ENCODE measurements at regions not wholly inside any gene's neighbourhood (a gene's known extent, or its start where the extent isn't known, plus 50 kb on each side); places are given as distances from the start of the nearest gene placed in this dataset.

DNA sequence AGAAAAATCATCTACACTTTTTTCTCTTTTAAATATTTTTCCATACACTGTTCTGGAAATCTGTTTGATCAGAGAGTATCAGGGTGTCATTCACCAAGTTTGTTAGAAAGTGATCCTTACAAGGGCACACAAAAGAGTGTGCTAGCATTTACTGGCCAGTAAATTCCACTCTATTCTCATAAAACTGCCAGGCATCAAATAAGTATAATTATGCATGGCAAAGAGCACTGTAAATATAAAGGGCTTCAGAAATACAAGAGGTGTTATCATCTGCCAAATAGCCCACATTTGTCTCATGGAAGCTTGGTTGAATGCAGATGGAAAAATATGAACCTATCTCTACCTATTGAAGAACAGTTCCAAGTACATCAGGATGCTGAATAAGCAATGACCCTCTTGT lies 847.3 kb upstream of the ACVR2A start:
- no peak for TF ChIP-seq CTCF (IDR thresholded peaks at IDR 0.05; ENCODE audit: unreplicated experiment)
- no peaks in the 10 kb centered on the region for H3K27me3 Mint-ChIP-seq (ENCODE audit: insufficient read depth, unreplicated experiment)
- H3K4me1 Mint-ChIP-seq (ENCODE audit: insufficient read depth, unreplicated experiment) = peaks cover 10% of the 10 kb centered on the region
- intact Hi-C loops (cut with micrococcal nuclease) = no loop called here
- ChIA-PET POLR2A (interaction anchor here (1.2 kb wide), 1 partner anchor 24 kb away, joined by 3 read pairs; no protein-coding TSS in a partner anchor), CTCF (no interaction called here)
- no peak overlapping the region for H3K4me3 Mint-ChIP-seq (ENCODE audit: unreplicated experiment)
- peaks cover 7% of the 10 kb centered on the region for H3K9me3 Mint-ChIP-seq (ENCODE audit: unreplicated experiment)
- DNase-seq (ENCODE audit: unreplicated experiment) = no peak
- BruUV-seq (replicated peaks) = no TSS peak
- no peaks in the 10 kb centered on the region for H3K36me3 Mint-ChIP-seq (ENCODE audit: insufficient read depth, unreplicated experiment)
- no peak overlapping the region for H3K27ac Mint-ChIP-seq (ENCODE audit: low read depth, unreplicated experiment)

DNA sequence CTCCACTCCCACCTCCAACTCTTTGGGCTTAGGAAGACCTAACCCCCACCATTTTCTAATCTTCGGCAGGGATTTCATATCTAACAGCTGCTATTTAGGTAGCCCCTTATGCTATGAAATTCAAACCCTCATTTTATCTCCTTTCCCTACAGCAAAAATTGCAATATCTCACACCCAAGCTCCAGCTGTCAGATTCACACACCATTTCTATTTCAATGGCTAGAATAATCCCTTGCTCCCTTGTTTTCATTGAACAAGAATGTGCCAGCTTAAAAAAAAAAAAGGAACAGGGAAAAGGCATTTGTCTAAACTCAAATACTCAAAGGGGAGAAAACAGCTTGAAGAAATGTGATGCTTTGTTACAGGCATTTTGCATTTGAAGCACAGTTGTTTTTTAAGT lies 850.6 kb upstream of the ACVR2A start:
- POLR2A ChIA-PET = no interaction called here
- BruUV-seq (replicated peaks) = no TSS peak
- Mint-ChIP-seq H3K9me3 (ENCODE audit: unreplicated experiment) (peaks cover 3% of the 10 kb centered on the region), H3K4me3 (ENCODE audit: unreplicated experiment) (no peak overlapping the region), H3K36me3 (ENCODE audit: insufficient read depth, unreplicated experiment) (no peaks in the 10 kb centered on the region), H3K4me1 (ENCODE audit: insufficient read depth, unreplicated experiment) (peaks cover 29% of the 10 kb centered on the region), H3K27me3 (ENCODE audit: insufficient read depth, unreplicated experiment) (no peaks in the 10 kb centered on the region), H3K27ac (ENCODE audit: low read depth, unreplicated experiment) (no peak overlapping the region)
- no peak for DNase-seq (ENCODE audit: unreplicated experiment)
- intact Hi-C loops (cut with micrococcal nuclease) = no loop called here
- TF ChIP-seq CTCF (IDR thresholded peaks at IDR 0.05; ENCODE audit: unreplicated experiment) = no peak
- CTCF ChIA-PET = no interaction called here

DNA sequence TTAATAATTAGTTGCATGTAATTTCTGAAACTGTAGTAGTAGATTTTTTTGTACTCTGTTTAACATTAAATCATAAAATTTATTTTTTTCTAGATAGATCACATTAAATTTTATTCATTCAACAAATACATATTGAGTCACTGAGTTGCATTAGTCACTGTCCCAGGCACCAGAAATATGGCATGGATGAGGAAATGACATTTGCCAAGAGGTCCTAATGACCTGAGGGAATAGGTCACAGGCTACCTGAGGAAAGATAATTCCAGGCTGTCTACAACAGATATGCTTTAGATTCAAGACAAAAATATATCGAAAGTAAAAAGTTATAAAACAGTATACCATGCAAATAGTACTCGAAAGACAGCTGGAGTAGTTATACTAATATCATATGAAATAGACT lies 852.4 kb upstream of the ACVR2A start:
- Mint-ChIP-seq H3K27me3 (ENCODE audit: insufficient read depth, unreplicated experiment) (no peaks in the 10 kb centered on the region), H3K4me1 (ENCODE audit: insufficient read depth, unreplicated experiment) (peaks cover 19% of the 10 kb centered on the region), H3K4me3 (ENCODE audit: unreplicated experiment) (no peak overlapping the region), H3K36me3 (ENCODE audit: insufficient read depth, unreplicated experiment) (no peaks in the 10 kb centered on the region), H3K9me3 (ENCODE audit: unreplicated experiment) (no peaks in the 10 kb centered on the region), H3K27ac (ENCODE audit: low read depth, unreplicated experiment) (no peak overlapping the region)
- ChIA-PET POLR2A (no interaction called here), CTCF (no interaction called here)
- peak; percentile 27 for DNase-seq (ENCODE audit: unreplicated experiment)
- intact Hi-C loops (cut with micrococcal nuclease) = no loop called here
- no TSS peak for BruUV-seq (replicated peaks)
- no peak for TF ChIP-seq CTCF (IDR thresholded peaks at IDR 0.05; ENCODE audit: unreplicated experiment)

GRCh38 chr2:146992057-146992456 lies 852.8 kb upstream of the ACVR2A start:
- no peak overlapping the region for H3K27ac Mint-ChIP-seq (ENCODE audit: low read depth, unreplicated experiment)
- H3K9me3 Mint-ChIP-seq (ENCODE audit: unreplicated experiment) = no peaks in the 10 kb centered on the region
- CTCF ChIA-PET = no interaction called here
- H3K4me3 Mint-ChIP-seq (ENCODE audit: unreplicated experiment) = no peak overlapping the region
- no peaks in the 10 kb centered on the region for H3K27me3 Mint-ChIP-seq (ENCODE audit: insufficient read depth, unreplicated experiment)
- TF ChIP-seq CTCF (IDR thresholded peaks at IDR 0.05; ENCODE audit: unreplicated experiment) = no peak
- no peak for DNase-seq (ENCODE audit: unreplicated experiment)
- no peaks in the 10 kb centered on the region for H3K36me3 Mint-ChIP-seq (ENCODE audit: insufficient read depth, unreplicated experiment)
- POLR2A ChIA-PET = interaction anchor here (1.7 kb wide), 1 partner anchor 10 kb away, joined by 4 read pairs; no protein-coding TSS in a partner anchor
- intact Hi-C loops (cut with micrococcal nuclease) = no loop called here
- no TSS peak for BruUV-seq (replicated peaks)
- H3K4me1 Mint-ChIP-seq (ENCODE audit: insufficient read depth, unreplicated experiment) = peaks cover 19% of the 10 kb centered on the region

Data from MCF 10A (cell line).